D721Med (cell line): ENCODE measurements at regions not wholly inside any gene's neighbourhood (a gene's known extent, or its start where the extent isn't known, plus 50 kb on each side); places are given as distances from the start of the nearest gene placed in this dataset.

Source experiments
- DNase-seq: peaks from one replicate; pipeline ENCODE4 v3.0.0; 2011; ENCODE audit warnings: low spot score; ENCODE audit not compliant: insufficient read length
- FAIRE-seq: peaks from 2 replicates; lab custom pipeline; 2011; peaks lifted over from hg19 to GRCh38; lab: Jason Lieb, UNC
- CTCF ChIP-seq: IDR thresholded peaks from 2 replicates; pipeline ENCODE4 v1.5.1; 2012; ENCODE audit warnings: mild to moderate bottlenecking, control low read depth; ENCODE audit not compliant: insufficient read depth; ENCODE audit errors: missing control alignments

DNA sequence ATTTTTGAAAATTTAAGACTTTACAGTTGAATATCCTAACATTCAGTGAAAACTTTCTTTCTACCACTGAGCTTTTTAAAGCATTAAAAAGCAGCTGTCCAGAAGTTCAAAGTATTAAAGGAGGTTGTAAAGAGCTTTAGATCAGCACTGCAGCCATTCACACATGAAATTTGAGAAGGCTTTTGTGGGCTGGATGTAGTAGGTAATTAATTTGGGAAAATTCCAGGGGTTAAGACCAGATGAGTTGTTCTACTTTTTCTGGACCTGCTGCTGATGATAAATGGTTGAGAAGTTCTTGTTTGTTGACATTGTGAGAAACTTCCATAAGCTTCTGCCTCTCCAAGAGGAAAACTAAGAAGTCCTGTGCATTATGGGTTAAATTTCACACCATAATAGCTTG lies 1779.6 kb upstream of the PRR20A start:
- no peak for TF ChIP-seq CTCF
- no peak for DNase-seq
- peak; percentile 56 for FAIRE-seq

DNA sequence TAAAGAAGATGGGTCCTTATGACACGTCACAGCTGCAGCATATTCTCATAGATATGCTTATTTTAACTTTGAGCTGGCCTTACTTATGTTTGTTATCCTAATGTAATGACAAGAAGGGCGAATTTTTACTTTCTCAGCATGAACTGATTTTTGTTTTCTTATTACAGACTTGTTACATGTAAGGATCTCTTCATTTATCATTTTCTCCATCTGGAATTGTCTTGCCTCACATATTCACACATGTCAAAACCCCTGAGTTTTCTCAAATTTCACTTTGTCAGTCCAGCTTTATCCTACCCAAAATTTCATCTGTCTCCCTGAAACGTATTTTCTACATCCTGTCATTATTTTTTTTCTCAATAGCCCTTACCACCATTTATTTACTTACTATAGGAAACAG lies 1774.0 kb upstream of the PRR20A start:
- FAIRE-seq (no peak), DNase-seq (no peak)
- no peak for TF ChIP-seq CTCF

DNA sequence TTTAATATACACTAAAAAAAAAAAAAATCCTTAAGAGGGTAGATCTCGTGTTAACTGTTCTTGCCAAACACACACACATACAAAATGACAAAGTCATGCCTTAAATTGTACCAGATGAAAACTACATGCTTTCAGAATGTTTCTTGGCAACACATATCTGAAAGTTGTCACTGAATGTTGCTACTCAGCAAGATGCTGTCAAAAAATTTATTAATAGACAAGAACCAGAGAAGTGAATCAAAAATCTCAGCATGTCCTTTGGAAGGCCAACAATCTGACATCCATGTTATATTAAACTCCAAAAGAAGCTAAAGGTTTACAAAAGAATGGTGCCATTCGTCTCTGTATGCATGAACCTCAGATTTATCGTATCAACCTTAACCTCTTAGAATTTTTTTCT lies 1746.2 kb upstream of the PRR20A start:
- FAIRE-seq (no peak), DNase-seq (no peak)
- no peak for TF ChIP-seq CTCF

- no peak for TF ChIP-seq CTCF
- DNase-seq = no peak
- FAIRE-seq = no peak
Observed at GRCh38 chr13:55402870-55403269, 1737.8 kb upstream of the PRR20A start.

- no peak for FAIRE-seq
Observed at GRCh38 chr13:55403887-55404487, 1736.7 kb upstream of the PRR20A start.

DNA sequence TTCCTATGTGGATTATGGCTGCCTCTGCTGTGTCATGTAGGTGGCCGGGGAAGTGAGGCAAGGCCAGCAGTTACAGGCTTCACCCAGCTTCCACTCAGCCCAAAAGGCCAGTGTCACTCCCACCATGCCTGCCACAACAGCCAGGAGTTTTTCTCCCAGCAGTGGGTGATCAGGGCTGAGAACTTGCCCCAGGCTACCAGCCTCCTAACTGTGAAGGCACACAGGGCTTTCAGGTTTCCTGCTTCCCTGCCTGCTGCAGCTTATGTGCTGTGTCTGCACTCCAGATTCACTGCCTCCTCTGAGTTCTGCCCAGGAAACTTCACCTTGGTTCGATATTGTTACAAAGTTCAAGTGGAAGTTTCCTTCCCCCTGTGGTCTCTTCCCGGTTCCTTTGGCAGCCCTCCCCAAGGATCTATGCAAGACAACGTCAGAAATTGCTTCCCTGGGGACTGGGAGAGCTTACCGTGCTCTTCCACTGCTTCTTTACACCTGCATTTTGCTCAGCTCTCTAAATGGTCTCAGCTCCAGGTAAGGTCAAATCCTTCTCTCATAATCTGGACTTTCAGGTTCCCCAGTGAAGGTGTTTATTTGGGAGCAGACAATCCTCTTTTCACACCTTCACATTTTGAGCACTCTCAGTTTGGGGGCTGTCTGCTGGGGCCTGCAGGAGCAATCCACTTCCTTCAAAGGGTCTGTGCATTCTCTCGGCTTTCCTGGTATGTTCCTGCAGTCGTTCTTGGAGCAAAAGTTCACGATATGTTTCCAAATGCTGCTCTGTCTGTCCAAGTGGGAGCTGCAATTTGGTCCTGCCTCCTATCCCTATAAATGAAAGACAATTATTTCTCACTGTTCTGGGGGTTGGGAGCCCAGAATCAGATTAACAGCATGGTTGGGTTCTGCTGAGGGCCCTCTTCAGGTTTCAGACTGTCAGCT lies 1730.1 kb upstream of the PRR20A start:
- TF ChIP-seq CTCF = no peak
- no peak for DNase-seq

More at GRCh38 chr13:55403887-55404487, 1736.7 kb upstream of the PRR20A start:
- no peak for TF ChIP-seq CTCF
- DNase-seq = no peak

DNA sequence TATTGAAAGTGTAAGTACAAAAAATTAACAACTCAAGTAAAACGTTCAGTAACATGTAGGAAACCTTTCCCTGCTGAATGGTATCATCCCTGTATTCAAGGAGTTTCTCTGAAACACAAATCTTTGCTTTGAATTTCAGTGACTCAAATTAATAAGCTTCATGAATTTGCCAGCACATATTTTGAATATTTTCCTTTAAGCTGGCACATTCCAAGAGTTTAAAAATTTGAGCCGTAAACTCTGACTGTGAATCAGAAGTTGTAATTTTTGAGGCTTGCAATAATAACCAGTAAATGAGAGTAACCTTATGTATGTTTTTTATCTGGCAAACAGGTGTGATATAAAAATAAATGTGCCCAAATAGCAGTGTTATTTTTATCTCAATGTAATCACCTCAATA lies 1722.6 kb upstream of the PRR20A start:
- TF ChIP-seq CTCF = no peak
- DNase-seq = no peak
- FAIRE-seq = peak; percentile 84

More for the DNA sequence above, 1730.1 kb upstream of the PRR20A start:
- FAIRE-seq = no peak
